Lung (tissue), 11 donors: ENCODE measurements at regions not wholly inside any gene's neighbourhood (a gene's known extent, or its start where the extent isn't known, plus 50 kb on each side); places are given as distances from the start of the nearest gene placed in this dataset.

Source experiments
- ATAC-seq: fragments of 200-7000 bp; cut with Tn5 transposase; one replicate; pipeline ENCODE4 v1.9.1; 2020; ENCODE audit warnings: moderate number of reproducible peaks; ENCODE audit not compliant: insufficient read depth, low FRiP score
- DNase-seq, 3 donors: peaks; one replicate each; pipeline ENCODE4 v3.0.0-alpha.2; 2013 to 2017
- H3K27ac ChIP-seq, 2 donors: one replicate each; pipeline ENCODE4 v1.5.1; 2013; ENCODE audit warnings: mild to moderate bottlenecking in 2 of 2, moderate library complexity in 2 of 2, control low read depth in 1 of 2, inconsistent platforms in 1 of 2, low read depth in 1 of 2, low read length in 1 of 2
- H3K27me3 ChIP-seq, 3 donors: one replicate each; pipeline ENCODE4 v1.5.1; 2013; ENCODE audit warnings: low read length in 2 of 3; ENCODE audit not compliant: control insufficient read depth in 3 of 3, insufficient read depth in 3 of 3
- H3K36me3 ChIP-seq, 4 donors: one replicate each; pipeline ENCODE4 v1.5.1; 2013; ENCODE audit warnings: low read length in 4 of 4, mild to moderate bottlenecking in 1 of 4, moderate library complexity in 1 of 4; ENCODE audit not compliant: control insufficient read depth in 4 of 4, insufficient read depth in 4 of 4
- H3K4me1 ChIP-seq, 5 donors: one replicate each; pipeline ENCODE4 v1.5.1; 2013; ENCODE audit warnings: low read length in 5 of 5, mild to moderate bottlenecking in 2 of 5, moderate library complexity in 1 of 5; ENCODE audit not compliant: control insufficient read depth in 5 of 5, insufficient read depth in 5 of 5
- H3K4me3 ChIP-seq: one replicate; pipeline ENCODE4 v1.5.1; 2013; ENCODE audit warnings: mild to moderate bottlenecking, control low read depth, moderate library complexity
- H3K9ac ChIP-seq, 2 donors: one replicate each; pipeline ENCODE4 v1.5.1; 2013; ENCODE audit warnings: low read length in 2 of 2, control low read depth in 1 of 2; ENCODE audit not compliant: insufficient read depth in 1 of 2
- H3K9me3 ChIP-seq, 4 donors: one replicate each; pipeline ENCODE4 v1.5.1; 2013; ENCODE audit warnings: low read length in 3 of 4, mild to moderate bottlenecking in 1 of 4, moderate library complexity in 1 of 4; ENCODE audit not compliant: control insufficient read depth in 4 of 4, insufficient read depth in 3 of 4
- CTCF ChIP-seq: IDR thresholded peaks from 2 replicates; pipeline ENCODE4 v1.5.1; 2012; ENCODE audit warnings: mild to moderate bottlenecking; ENCODE audit errors: control extremely low read depth, extremely low read depth
- WGBS, 2 donors: extraction: QIAGEN DNeasy Blood & Tissue Kit; methylation state at CpG; one replicate each; pipeline ENCODE4 v1.1.7; 2013; 5-methylcytosine and 5-hydroxymethylcytosine counted together
- donor health status: control.
- donor health status: control.
- donor health status: Bipolar disorder and iron deficiency.
- donor health status: healthy.
- donor health status: DM: yes; HTN: yes; CAD: no.

- Histone ChIP-seq H3K36me3 (no peaks in the 10 kb centered on the region), H3K27ac (no peak overlapping the region), H3K4me3 (no peak overlapping the region), H3K27me3 (peaks cover 0 to 3% (median 0%) of the 10 kb centered on the region in 3 donors), H3K9me3 (peaks cover 0 to 2% (median 0%) of the 10 kb centered on the region in 4 donors), H3K9ac (no peak overlapping the region), H3K4me1 (no peaks in the 10 kb centered on the region)
- 84 to 90% methylated on average over 5 of the region's 5 CpGs for WGBS, 2 donors
- ATAC-seq (no peak), DNase-seq (no peak)
- TF ChIP-seq CTCF, result no peak
Observed at GRCh38 chr20:2228926-2229325, 66.9 kb upstream of the TGM3 start.

GRCh38 chr20:2230726-2231488 lies 64.9 kb upstream of the TGM3 start:
- H3K27ac ChIP-seq, result no peak overlapping the region
- ATAC-seq, result no peak
- H3K4me3 ChIP-seq, result no peak overlapping the region
- no peaks in the 10 kb centered on the region for H3K4me1 ChIP-seq
- no peak overlapping the region for H3K9ac ChIP-seq
- TF ChIP-seq CTCF, result no peak
- H3K9me3 ChIP-seq, result no peaks in the 10 kb centered on the region
- no peak for DNase-seq
- peaks cover 0 to 3% (median 0%) of the 10 kb centered on the region in 3 donors for H3K27me3 ChIP-seq
- no peaks in the 10 kb centered on the region for H3K36me3 ChIP-seq
- WGBS, 2 donors, result 80 to 89% methylated on average over 8 of the region's 8 CpGs

- Histone ChIP-seq H3K27ac (no peak overlapping the region), H3K9me3 (no peaks in the 10 kb centered on the region), H3K4me3 (no peak overlapping the region), H3K36me3 (no peaks in the 10 kb centered on the region), H3K9ac (no peak overlapping the region), H3K27me3 (peaks cover 0 to 3% (median 0%) of the 10 kb centered on the region in 3 donors), H3K4me1 (no peaks in the 10 kb centered on the region)
- ATAC-seq, result no peak
- 92 to 95% methylated on average over 7 of the region's 7 CpGs for WGBS, 2 donors
- no peak for DNase-seq
- no peak for TF ChIP-seq CTCF
Observed at GRCh38 chr20:2231701-2232100, 64.1 kb upstream of the TGM3 start.
